ENCODE measurements at regions not wholly inside any gene's neighbourhood (a gene's known extent, or its start where the extent isn't known, plus 50 kb on each side); places are given as distances from the start of the nearest gene placed in this dataset.
A peak's percentile ranks its signal among the peaks of the same experiment; 100 is the strongest.

DNA sequence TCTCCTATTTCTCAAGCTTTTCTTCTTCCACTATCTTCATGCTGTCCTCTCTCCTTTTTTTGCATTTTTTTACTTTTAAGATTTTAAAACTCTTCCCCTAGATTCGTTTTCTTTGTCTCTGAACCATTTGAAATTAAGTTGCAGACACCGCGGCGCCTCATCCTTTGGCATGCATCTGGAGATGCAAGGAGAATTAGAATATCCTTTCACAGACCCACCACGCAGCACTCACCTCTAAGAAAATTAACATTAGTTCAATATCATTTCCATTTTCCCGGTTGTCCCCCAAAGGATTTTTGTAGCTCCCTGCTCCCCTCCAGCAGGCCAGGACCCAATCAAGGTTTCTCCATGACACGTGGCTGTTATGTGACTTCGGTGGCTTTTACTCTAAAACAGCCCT lies 88.8 kb downstream of the C1QL2 start:
- no peak for DNase-seq (ENCODE audit: extremely low spot score)
- ChIA-PET POLR2A (no interaction called here), CTCF (no interaction called here)
- TF ChIP-seq FOXM1 (IDR thresholded peaks at IDR 0.05; ENCODE audit: borderline replicate concordance): no peak
- no peak for TF ChIP-seq ARNT (IDR thresholded peaks at IDR 0.05)

DNA sequence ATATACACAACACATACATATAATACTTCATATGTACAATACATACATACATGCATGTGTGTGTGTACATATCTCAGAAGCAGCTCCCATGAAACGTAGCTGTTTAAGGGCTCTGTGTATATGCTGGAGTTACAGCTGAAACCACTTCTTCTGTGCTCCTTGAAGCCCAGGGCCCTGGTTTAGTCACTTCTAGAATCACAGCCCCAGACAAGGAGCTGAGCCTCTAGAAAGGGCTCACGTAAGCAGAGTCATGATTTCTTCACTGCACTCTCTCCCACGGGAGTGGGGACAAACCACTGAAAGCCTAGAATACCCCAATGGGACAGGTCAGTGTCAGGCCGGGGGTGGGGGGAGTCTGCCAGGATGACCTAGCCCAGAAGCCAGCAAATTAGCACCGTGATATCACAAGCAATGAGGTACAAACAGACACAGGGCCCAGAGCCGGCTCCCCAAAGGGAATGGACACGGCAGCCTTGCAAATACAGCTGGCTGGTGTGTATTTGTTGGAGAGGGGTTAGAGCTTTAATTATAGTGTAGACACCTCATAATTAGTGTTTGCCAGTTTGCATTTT lies 90.3 kb downstream of the C1QL2 start:
- TF ChIP-seq BHLHE40 (IDR thresholded peaks at IDR 0.05; ENCODE audit: borderline replicate concordance): no peak
- TF ChIP-seq ELF4 (IDR thresholded peaks at IDR 0.05): no peak
- no peak for TF ChIP-seq SUZ12 (IDR thresholded peaks at IDR 0.05)
- TF ChIP-seq LEF1 (IDR thresholded peaks at IDR 0.05; ENCODE audit: borderline replicate concordance): no peak
- TF ChIP-seq SP1 (IDR thresholded peaks at IDR 0.05): no peak
- TF ChIP-seq CTBP1 (IDR thresholded peaks at IDR 0.05; ENCODE audit: borderline replicate concordance): no peak
- TF ChIP-seq L3MBTL2 (conservative IDR thresholded peaks at IDR 0.05): no peak
- no peak for TF ChIP-seq ZNF384 (IDR thresholded peaks at IDR 0.05)
- TF ChIP-seq FOXK2 (IDR thresholded peaks at IDR 0.05): no peak
- TF ChIP-seq PKNOX1 (IDR thresholded peaks at IDR 0.05): no peak
- TF ChIP-seq FOXA1 (IDR thresholded peaks at IDR 0.05): no peak
- TF ChIP-seq ARNT (IDR thresholded peaks at IDR 0.05): no peak
- DNase-seq (ENCODE audit: extremely low spot score): no peak
- CTCF ChIA-PET: no interaction called here
- POLR2A ChIA-PET: no interaction called here

GRCh38 chr2:119066272-119066804 lies 92.2 kb downstream of the C1QL2 start:
- no peak for DNase-seq (ENCODE audit: extremely low spot score)
- ChIA-PET CTCF (no interaction called here), POLR2A (no interaction called here)
- TF ChIP-seq SP1 (IDR thresholded peaks at IDR 0.05) (no peak), LEF1 (IDR thresholded peaks at IDR 0.05; ENCODE audit: borderline replicate concordance) (no peak)

DNA sequence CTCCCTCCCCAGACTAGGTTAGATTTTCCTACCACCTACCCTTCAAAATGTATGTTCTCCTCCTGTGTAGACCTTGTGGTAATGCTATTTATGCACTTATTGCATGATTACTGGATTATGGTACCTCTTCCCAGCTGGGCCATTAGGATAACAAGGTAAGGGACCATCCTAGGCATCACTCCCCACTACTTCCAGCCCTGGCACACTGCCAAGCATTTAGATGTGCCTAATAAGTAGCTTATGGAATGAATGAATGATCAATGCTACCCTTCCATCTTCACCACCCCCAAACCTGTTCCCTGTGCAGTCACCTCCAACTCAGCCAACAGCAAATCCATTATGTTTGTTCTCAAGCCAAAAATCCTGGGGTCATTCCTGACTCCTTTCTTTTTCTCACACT lies 93.4 kb downstream of the C1QL2 start:
- ChIA-PET CTCF (no interaction called here), POLR2A (no interaction called here)
- no peak for DNase-seq (ENCODE audit: extremely low spot score)
- TF ChIP-seq ZNF384 (IDR thresholded peaks at IDR 0.05): no peak
- TF ChIP-seq PKNOX1 (IDR thresholded peaks at IDR 0.05): no peak
- TF ChIP-seq ELF4 (IDR thresholded peaks at IDR 0.05): no peak
- TF ChIP-seq FOXM1 (IDR thresholded peaks at IDR 0.05; ENCODE audit: borderline replicate concordance): no peak
- no peak for TF ChIP-seq L3MBTL2 (conservative IDR thresholded peaks at IDR 0.05)
- TF ChIP-seq BHLHE40 (IDR thresholded peaks at IDR 0.05; ENCODE audit: borderline replicate concordance): no peak
- no peak for TF ChIP-seq SUZ12 (IDR thresholded peaks at IDR 0.05)
- no peak for TF ChIP-seq SP1 (IDR thresholded peaks at IDR 0.05)
- TF ChIP-seq LEF1 (IDR thresholded peaks at IDR 0.05; ENCODE audit: borderline replicate concordance): no peak
- no peak for TF ChIP-seq NFRKB (IDR thresholded peaks at IDR 0.05)
- no peak for TF ChIP-seq HDGF (IDR thresholded peaks at IDR 0.05; ENCODE audit: borderline replicate concordance)
- no peak for TF ChIP-seq FOXK2 (IDR thresholded peaks at IDR 0.05)
- TF ChIP-seq FOXA1 (IDR thresholded peaks at IDR 0.05): no peak
- no peak for TF ChIP-seq TARDBP (IDR thresholded peaks at IDR 0.05)
- no peak for TF ChIP-seq CTBP1 (IDR thresholded peaks at IDR 0.05; ENCODE audit: borderline replicate concordance)
- no peak for TF ChIP-seq ARNT (IDR thresholded peaks at IDR 0.05)

DNA sequence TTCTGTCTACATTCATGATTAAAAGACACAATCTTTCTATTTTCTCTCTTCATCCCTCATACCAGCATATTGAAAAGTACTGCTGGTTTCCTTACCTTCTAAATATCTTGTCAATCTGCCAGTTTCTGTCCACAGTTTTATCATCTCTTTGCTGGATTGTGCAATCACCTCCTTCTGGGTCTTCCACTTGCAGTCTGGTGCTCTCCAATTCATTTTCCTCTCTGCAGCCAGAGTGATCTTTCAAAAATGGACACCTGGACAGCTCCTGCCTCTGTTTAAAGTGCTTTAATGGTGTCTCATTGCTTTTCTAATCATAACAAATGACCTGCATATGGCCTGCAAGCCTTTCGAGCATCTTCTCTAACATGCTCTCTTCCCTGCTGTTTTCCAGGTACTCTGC lies 94.0 kb downstream of the C1QL2 start:
- POLR2A ChIA-PET: no interaction called here

GRCh38 chr2:119063177-119063576 lies 95.4 kb downstream of the C1QL2 start:
- POLR2A ChIA-PET: no interaction called here
- CTCF ChIA-PET: no interaction called here
- TF ChIP-seq CTBP1 (IDR thresholded peaks at IDR 0.05; ENCODE audit: borderline replicate concordance) (no peak), PKNOX1 (IDR thresholded peaks at IDR 0.05) (no peak), TARDBP (IDR thresholded peaks at IDR 0.05) (no peak), L3MBTL2 (conservative IDR thresholded peaks at IDR 0.05) (no peak), FOXM1 (IDR thresholded peaks at IDR 0.05; ENCODE audit: borderline replicate concordance) (no peak), ARNT (IDR thresholded peaks at IDR 0.05) (no peak), FOXA1 (IDR thresholded peaks at IDR 0.05) (no peak), HDGF (IDR thresholded peaks at IDR 0.05; ENCODE audit: borderline replicate concordance) (no peak), NFRKB (IDR thresholded peaks at IDR 0.05) (no peak), SUZ12 (IDR thresholded peaks at IDR 0.05) (no peak), SP1 (IDR thresholded peaks at IDR 0.05) (no peak), BHLHE40 (IDR thresholded peaks at IDR 0.05; ENCODE audit: borderline replicate concordance) (no peak), FOXK2 (IDR thresholded peaks at IDR 0.05) (no peak), ELF4 (IDR thresholded peaks at IDR 0.05) (no peak), ZNF384 (IDR thresholded peaks at IDR 0.05) (no peak), LEF1 (IDR thresholded peaks at IDR 0.05; ENCODE audit: borderline replicate concordance) (no peak)
- peak; percentile 1 for DNase-seq (ENCODE audit: extremely low spot score)

More for the DNA sequence above, 94.0 kb downstream of the C1QL2 start:
- CTCF ChIA-PET: no interaction called here
- no peak for DNase-seq (ENCODE audit: extremely low spot score)
- no peak for TF ChIP-seq L3MBTL2 (conservative IDR thresholded peaks at IDR 0.05)
- no peak for TF ChIP-seq FOXM1 (IDR thresholded peaks at IDR 0.05; ENCODE audit: borderline replicate concordance)
- no peak for TF ChIP-seq BHLHE40 (IDR thresholded peaks at IDR 0.05; ENCODE audit: borderline replicate concordance)
- no peak for TF ChIP-seq FOXA1 (IDR thresholded peaks at IDR 0.05)
- TF ChIP-seq TARDBP (IDR thresholded peaks at IDR 0.05): no peak
- TF ChIP-seq ZNF384 (IDR thresholded peaks at IDR 0.05): no peak
- TF ChIP-seq HDGF (IDR thresholded peaks at IDR 0.05; ENCODE audit: borderline replicate concordance): no peak
- TF ChIP-seq SP1 (IDR thresholded peaks at IDR 0.05): no peak

Data from HEK293T (cell line).